ENCODE measurements at regions not wholly inside any gene's neighbourhood (a gene's known extent, or its start where the extent isn't known, plus 50 kb on each side); places are given as distances from the start of the nearest gene placed in this dataset.

DNA sequence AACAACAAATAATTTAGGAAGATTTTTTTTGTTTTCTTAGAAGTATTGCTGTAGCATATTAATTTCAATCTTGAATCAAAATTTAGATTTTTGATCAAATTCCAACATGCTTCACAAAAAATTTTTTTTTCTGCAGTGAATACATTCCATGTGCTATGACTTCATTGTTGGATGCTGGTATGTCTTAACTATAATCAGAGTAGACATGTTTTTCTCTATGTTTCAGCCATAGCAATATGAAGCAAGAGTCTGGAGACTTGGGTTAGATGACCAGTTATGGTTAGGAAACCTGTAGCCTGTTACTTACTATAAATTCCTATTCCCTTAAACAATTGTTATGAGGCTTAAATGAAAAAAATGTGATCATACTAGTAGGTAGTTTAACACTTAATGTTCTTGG, 176.1 kb upstream of the CHL1 start:
- no peak overlapping the region for H3K27ac ChIP-seq (ENCODE audit: insufficient read depth, low read length)
- no peaks in the 10 kb centered on the region for H3K4me1 ChIP-seq (ENCODE audit: control insufficient read depth, insufficient read depth, low read length)
- TF ChIP-seq MAFK (IDR thresholded peaks at IDR 0.05; ENCODE audit: low read depth, low read length): no peak
- TF ChIP-seq ELK1 (IDR thresholded peaks at IDR 0.05; ENCODE audit: borderline replicate concordance, low read depth, low read length): no peak
- no peak for TF ChIP-seq BHLHE40 (IDR thresholded peaks at IDR 0.05; ENCODE audit: low read depth, low read length)
- TF ChIP-seq RAD21 (IDR thresholded peaks at IDR 0.05; ENCODE audit: low read length): no peak
- TF ChIP-seq MAZ (IDR thresholded peaks at IDR 0.05; ENCODE audit: borderline replicate concordance, low read depth, low read length): no peak
- TF ChIP-seq RFX5 (IDR thresholded peaks at IDR 0.05; ENCODE audit: low read depth, low read length): no peak
- no peak for TF ChIP-seq MXI1 (IDR thresholded peaks at IDR 0.05; ENCODE audit: borderline replicate concordance, low read depth, low read length)
- TF ChIP-seq FOS (IDR thresholded peaks at IDR 0.05; ENCODE audit: low read depth, low read length): no peak
- TF ChIP-seq, protein P1, sequence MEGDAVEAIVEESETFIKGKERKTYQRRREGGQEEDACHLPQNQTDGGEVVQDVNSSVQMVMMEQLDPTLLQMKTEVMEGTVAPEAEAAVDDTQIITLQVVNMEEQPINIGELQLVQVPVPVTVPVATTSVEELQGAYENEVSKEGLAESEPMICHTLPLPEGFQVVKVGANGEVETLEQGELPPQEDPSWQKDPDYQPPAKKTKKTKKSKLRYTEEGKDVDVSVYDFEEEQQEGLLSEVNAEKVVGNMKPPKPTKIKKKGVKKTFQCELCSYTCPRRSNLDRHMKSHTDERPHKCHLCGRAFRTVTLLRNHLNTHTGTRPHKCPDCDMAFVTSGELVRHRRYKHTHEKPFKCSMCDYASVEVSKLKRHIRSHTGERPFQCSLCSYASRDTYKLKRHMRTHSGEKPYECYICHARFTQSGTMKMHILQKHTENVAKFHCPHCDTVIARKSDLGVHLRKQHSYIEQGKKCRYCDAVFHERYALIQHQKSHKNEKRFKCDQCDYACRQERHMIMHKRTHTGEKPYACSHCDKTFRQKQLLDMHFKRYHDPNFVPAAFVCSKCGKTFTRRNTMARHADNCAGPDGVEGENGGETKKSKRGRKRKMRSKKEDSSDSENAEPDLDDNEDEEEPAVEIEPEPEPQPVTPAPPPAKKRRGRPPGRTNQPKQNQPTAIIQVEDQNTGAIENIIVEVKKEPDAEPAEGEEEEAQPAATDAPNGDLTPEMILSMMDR (conservative IDR thresholded peaks at IDR 0.05; ENCODE audit: low read depth, low read length): no peak
- TF ChIP-seq USF2 (IDR thresholded peaks at IDR 0.05; ENCODE audit: low read depth, low read length): no peak
- no peak for TF ChIP-seq SMC3 (IDR thresholded peaks at IDR 0.05; ENCODE audit: low read depth, low read length)
- TF ChIP-seq POLR2A (IDR thresholded peaks at IDR 0.05; ENCODE audit: low read depth, low read length): no peak
- TF ChIP-seq CEBPB (IDR thresholded peaks at IDR 0.05; ENCODE audit: low read depth, low read length): no peak
- TF ChIP-seq CHD1 (IDR thresholded peaks at IDR 0.05; ENCODE audit: low read depth, low read length): no peak
- no peak for TF ChIP-seq RCOR1 (IDR thresholded peaks at IDR 0.05; ENCODE audit: insufficient replicate concordance, low read length)
- no peak for TF ChIP-seq NFE2L2 (IDR thresholded peaks at IDR 0.05; ENCODE audit: low read depth, low read length)
- H3K4ac ChIP-seq (ENCODE audit: low read depth, low read length): no peak overlapping the region
- in situ Hi-C loops (cut with MboI; ENCODE audit: low sequenced_read_pairs) (no loop called here), intact Hi-C loops (cut with micrococcal nuclease) (no loop called here), dilution Hi-C loops (cut with HindIII; ENCODE audit: low sequenced_read_pairs, unreplicated experiment) (no loop called here)
- no peak overlapping the region for H2BK120ac ChIP-seq (ENCODE audit: low read depth, low read length)
- POLR2A ChIA-PET (ENCODE audit: unreplicated experiment): no interaction called here
- no peak for ATAC-seq (ENCODE audit: low read depth)
- no peak overlapping the region for H2BK15ac ChIP-seq (ENCODE audit: low read depth, low read length)
- H2AK9ac ChIP-seq (replicated peaks; ENCODE audit: low read depth, low read length, poor library complexity): no peak overlapping the region
- no TSS peak for BruUV-seq (replicated peaks)
- H3K23ac ChIP-seq (ENCODE audit: low read depth, low read length): no peak overlapping the region
- H3K9ac ChIP-seq (ENCODE audit: low read depth, low read length): no peak overlapping the region
- H2BK20ac ChIP-seq (ENCODE audit: low read depth, low read length): no peak overlapping the region
- no peak overlapping the region for H2AFZ ChIP-seq (replicated peaks; ENCODE audit: low read length, poor library complexity)
- H3K27me3 ChIP-seq (ENCODE audit: control insufficient read depth, insufficient read depth, low read length): no peaks in the 10 kb centered on the region
- no peak overlapping the region for H4K91ac ChIP-seq (ENCODE audit: insufficient read depth, low read depth, low read length)
- no peak overlapping the region for H2BK5ac ChIP-seq (ENCODE audit: low read depth, low read length, poor library complexity, severe bottlenecking)
- no peak overlapping the region for H3K18ac ChIP-seq (ENCODE audit: low read depth, low read length)
- H3K14ac ChIP-seq (replicated peaks; ENCODE audit: low read depth, low read length): no peak overlapping the region
- CTCF ChIA-PET: no interaction called here
- H3K4me3 ChIP-seq (ENCODE audit: insufficient read depth, low read depth, low read length): no peak overlapping the region
- no peaks in the 10 kb centered on the region for H3K36me3 ChIP-seq (ENCODE audit: control insufficient read depth, insufficient read depth, low read length)
- H3K79me1 ChIP-seq (ENCODE audit: low read depth in 1 of 2, low read length in 2 of 2): no peaks in the 10 kb centered on the region
- H3K4me2 ChIP-seq (ENCODE audit: low read depth, low read length): no peak overlapping the region
- H3K9me3 ChIP-seq (ENCODE audit: control insufficient read depth, insufficient read depth, low read length): no peaks in the 10 kb centered on the region
- no peak for DNase-seq
- H3K56ac ChIP-seq (ENCODE audit: extremely low read depth, insufficient read depth, low read length): no peak overlapping the region
- H2AK5ac ChIP-seq (ENCODE audit: low read depth, low read length): no peak overlapping the region
- H3K9me1 ChIP-seq (ENCODE audit: insufficient read depth, low read length): no peaks in the 10 kb centered on the region
- H4K20me1 ChIP-seq (ENCODE audit: insufficient read depth, low read length): no peaks in the 10 kb centered on the region
- H4K8ac ChIP-seq (ENCODE audit: low read depth in 2 of 2, low read length in 2 of 2): no peak overlapping the region
- no peak overlapping the region for H4K5ac ChIP-seq (ENCODE audit: low read depth, low read length)
